Anterior cingulate cortex (tissue), 58 donors: ENCODE measurements at regions not wholly inside any gene's neighbourhood (a gene's known extent, or its start where the extent isn't known, plus 50 kb on each side); places are given as distances from the start of the nearest gene placed in this dataset.

Experiments used
- DNase-seq, 58 donors: peaks; one replicate each; lab custom pipeline; 2025; lab: John Stamatoyannopoulos, UW

- DNase-seq = no peak
These were observed 189.5 kb downstream of the TTC8 start for GRCh38 chr14:89013698-89014568.

DNA sequence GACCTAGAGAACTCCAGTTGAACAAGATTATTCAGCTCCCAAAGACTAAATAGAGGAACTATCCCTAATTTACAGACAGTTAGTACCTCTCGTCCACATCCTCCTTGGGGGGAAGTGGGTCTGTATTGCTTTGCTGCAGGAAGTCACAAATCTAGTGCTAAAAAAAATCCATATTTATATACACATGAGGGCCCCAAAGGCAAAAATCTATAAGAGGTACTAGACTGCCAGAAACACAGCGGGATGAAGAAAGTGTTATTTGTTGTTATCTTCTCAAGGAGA, 190.1 kb downstream of the TTC8 start:
- DNase-seq = no peak

- no peak for DNase-seq
These were observed 190.6 kb downstream of the TTC8 start for GRCh38 chr14:89015016-89015415.

- no peak for DNase-seq
These were observed 193.0 kb downstream of the TTC8 start for GRCh38 chr14:89017417-89017816.

- DNase-seq = no peak
These were observed 197.8 kb downstream of the TTC8 start for GRCh38 chr14:89022274-89022673.

GRCh38 chr14:89024691-89025090, 200.2 kb downstream of the TTC8 start:
- DNase-seq = no peak

DNA sequence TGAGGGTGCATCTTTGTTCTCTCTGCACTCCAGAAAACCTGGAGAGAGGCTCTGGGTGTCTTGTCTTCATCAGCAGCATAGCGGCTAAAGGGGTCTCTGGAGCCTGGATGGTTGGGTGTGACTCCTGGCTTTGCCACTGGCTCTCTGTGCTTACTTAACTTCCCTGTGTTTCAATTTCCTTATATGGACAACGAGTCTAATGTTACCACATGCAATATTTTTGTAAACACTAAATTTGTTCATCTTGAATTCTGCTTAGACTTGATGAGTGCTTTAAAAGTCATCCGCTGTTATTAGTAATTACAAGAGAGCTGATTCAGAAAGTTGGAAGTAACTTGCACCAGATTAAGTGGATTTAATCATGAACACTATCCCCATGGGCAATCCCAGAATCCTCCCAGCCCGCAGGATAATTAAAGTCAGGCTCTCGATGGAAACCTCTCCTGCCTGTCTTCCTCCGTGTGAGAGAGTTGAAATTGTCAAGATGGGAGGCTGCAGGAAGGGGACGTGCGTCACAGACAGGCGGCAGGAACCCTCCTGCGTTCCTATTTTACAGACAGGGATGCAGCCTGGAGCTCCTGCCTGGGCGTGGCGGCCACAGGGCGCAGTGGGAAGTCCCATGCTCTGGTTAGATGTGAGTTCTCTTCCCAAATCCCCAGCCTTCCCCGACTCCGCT, 201.2 kb downstream of the TTC8 start:
- DNase-seq = no peak

DNA sequence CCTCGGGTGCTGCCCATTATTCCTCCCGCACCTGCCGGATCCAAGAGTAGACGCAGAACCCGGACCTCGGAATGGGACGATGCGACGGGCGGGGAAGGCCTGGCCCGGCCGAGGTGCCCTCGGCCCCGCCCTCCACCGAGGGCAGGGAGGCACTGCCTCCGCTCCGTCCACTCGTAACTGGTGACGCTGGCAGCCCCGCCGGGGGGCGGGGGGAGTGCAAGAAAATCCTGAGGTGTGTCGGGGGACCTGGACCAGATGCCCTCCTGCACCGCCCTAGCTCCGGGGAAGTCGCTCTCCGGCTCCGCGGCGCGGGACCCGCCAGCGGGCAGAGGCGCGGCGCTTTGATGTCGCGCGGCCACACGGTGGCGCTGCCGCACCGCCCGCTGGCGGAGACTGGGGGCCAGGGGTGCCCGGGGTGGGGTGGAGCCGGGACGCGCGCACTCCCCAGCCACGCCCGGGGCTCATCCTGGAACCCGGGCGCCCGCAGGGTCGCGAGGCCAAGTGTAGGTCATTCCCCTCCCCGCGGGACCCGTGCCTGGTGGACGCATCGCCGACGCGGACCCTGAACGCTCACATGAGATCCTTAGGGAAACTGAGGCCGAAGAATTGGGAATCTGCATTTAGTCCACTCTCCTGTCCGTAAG, 202.8 kb downstream of the TTC8 start:
- peak in 41 of 58 donors; percentile 2 to 51 (median 20) for DNase-seq

GRCh38 chr14:89028462-89029134, 204.1 kb downstream of the TTC8 start:
- DNase-seq = no peak

- DNase-seq = no peak
These were observed 205.7 kb downstream of the TTC8 start for GRCh38 chr14:89029961-89030694.

DNA sequence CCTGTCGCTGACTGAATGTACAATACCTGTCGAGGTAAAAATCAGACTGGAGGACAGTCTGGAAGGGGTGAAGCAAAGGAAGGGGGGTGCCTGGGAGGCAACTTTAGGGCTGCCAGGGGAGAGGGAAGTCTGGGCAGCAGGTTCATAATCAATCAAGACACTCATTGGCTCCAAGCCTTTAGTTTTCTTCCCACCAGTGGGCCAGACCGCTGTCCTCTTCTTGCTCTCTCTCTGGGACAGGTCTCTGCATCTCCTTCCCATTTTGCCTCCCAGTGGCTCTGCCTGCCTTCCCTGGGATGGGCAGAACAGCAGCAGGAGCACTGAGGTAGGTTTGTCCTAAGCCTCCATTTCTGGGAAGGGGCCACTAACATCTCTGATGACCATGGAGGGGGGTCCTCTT, 206.5 kb downstream of the TTC8 start:
- DNase-seq = no peak

DNA sequence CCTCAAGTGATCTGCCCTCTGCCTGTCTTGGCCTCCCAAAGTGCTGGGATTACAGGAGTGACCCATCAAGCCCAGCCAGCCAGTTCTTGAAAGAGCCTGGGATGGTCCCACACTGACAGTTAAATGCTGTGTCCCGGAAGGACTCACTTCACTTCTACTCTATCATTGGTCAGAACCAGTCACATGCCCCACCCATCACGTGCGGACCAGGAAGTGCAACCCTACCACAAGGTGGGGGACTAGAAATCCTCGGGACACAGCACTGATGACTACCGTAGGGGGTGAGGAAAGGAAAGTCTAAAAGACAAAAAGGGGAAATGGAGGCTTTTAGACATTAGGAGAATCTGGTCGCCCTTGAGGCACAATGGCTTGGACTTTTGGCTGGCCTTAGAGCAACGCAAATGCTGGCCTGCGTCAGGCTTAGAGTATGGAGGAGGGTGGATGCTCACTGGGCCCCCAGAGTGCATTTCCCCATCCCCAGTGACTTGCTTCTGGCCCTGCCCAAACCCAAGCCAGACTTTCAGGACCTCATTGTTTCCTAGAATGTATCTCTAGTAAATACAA, 207.7 kb downstream of the TTC8 start:
- DNase-seq = no peak

GRCh38 chr14:89033756-89034155, 209.3 kb downstream of the TTC8 start:
- DNase-seq = no peak

DNA sequence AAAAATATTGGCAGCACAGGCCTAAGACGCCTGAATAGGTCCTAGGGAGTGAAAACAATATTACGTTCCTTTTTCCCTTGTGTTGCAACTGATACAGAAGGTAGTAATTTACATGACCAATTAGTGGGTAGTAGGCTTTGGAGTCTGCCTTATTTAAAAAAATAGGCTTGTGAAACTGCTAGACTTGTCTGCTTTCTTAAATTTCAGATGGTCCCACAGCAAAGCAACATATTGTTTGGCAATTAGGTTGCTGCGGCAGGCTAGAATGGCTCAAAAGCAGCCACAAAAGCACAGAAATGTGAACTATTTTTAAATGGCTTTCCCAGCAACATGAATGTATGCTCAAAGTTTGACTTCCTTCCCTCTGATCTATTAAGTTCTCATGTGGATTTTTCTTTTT, 211.9 kb downstream of the TTC8 start:
- DNase-seq = no peak

- DNase-seq = no peak
These were observed 212.6 kb downstream of the TTC8 start for GRCh38 chr14:89037065-89037464.

DNA sequence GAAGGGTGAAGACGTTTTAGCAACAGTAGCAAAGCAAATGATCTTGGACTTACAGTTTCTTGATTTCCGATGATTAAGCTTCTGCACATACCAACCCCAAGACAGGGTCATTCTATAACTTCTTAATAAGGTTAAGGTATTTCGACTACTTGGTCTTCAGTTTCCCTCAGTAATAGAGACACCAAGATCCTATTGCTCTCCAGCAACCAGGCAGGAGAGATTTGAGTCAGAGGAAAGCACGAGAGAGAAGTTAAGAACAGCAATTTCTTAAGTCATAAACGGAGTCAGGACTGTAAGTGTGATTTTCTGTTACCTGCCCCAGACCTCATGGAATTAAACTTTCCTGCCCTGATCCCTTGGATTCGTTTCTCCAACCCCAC, 215.6 kb downstream of the TTC8 start:
- DNase-seq = no peak

- peak; percentile 12 to 95 (median 81) for DNase-seq
These were observed 216.2 kb downstream of the TTC8 start for GRCh38 chr14:89040460-89041256.

DNA sequence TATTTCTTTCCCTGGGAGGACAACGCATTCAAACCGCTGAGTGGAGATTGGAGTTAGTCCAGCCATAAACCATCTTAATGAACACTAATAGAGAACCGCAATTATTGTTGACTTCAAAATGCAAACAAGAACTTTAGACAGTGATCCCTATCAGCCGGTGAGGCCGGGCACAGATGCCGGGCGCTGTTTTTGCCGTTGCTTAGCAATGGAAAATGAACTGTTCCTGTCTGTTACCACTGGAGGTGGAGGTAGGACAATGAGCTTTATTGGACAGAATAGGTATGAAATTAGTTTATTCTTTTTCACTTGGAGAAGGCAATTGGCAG, 216.8 kb downstream of the TTC8 start:
- peak in 5 of 58 donors; percentile 23 to 40 (median 32) for DNase-seq

DNA sequence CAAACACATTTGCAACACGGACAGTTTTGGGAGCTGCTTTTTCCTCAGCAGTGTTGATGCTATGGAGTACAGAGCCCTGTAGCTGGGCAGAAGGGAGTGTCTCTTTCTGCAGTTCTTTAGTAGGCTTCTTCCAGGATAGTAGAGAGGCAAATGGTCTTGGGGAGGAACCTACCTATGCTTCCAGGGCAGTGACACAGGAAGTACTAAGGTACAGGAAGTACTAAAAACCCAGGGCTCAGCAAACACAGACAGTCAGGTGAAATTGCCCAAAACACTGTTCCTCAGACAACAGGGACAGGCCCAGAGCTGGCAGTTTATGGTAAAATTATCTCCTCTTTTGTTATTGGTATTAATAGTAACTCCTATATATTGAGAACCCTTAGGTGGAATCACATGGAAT, 217.6 kb downstream of the TTC8 start:
- no peak for DNase-seq
